Ovary (tissue), 3 donors: ENCODE measurements at regions not wholly inside any gene's neighbourhood (a gene's known extent, or its start where the extent isn't known, plus 50 kb on each side); places are given as distances from the start of the nearest gene placed in this dataset.

Experiments
- POLR2A ChIP-seq: fragments of 450-650 bp; IDR thresholded peaks from one replicate; pipeline ENCODE4 v1.6.1; 2017; ENCODE audit warnings: antibody characterized with exemption, mild to moderate bottlenecking, moderate library complexity
- TF ChIP-seq, protein P1 (sequence below), 3 donors: fragments of 450-650 bp in 2 of 3; fragments of 200-600 bp in 1 of 3; IDR thresholded peaks; one replicate each; pipeline versions ENCODE4 v1.5.1 to v1.8.0; 2016 to 2022; ENCODE audit warnings: antibody characterized with exemption in 3 of 3, mild to moderate bottlenecking in 1 of 3
- donor health status: DM: no; HTN: no; CAD: no.

GRCh38 chr5:61234019-61234418 lies 71.8 kb upstream of the SMIM15 start:
- TF ChIP-seq, protein P1, sequence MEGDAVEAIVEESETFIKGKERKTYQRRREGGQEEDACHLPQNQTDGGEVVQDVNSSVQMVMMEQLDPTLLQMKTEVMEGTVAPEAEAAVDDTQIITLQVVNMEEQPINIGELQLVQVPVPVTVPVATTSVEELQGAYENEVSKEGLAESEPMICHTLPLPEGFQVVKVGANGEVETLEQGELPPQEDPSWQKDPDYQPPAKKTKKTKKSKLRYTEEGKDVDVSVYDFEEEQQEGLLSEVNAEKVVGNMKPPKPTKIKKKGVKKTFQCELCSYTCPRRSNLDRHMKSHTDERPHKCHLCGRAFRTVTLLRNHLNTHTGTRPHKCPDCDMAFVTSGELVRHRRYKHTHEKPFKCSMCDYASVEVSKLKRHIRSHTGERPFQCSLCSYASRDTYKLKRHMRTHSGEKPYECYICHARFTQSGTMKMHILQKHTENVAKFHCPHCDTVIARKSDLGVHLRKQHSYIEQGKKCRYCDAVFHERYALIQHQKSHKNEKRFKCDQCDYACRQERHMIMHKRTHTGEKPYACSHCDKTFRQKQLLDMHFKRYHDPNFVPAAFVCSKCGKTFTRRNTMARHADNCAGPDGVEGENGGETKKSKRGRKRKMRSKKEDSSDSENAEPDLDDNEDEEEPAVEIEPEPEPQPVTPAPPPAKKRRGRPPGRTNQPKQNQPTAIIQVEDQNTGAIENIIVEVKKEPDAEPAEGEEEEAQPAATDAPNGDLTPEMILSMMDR (IDR thresholded peaks at IDR 0.05), result no peak
- TF ChIP-seq POLR2A, result no peak
